ENCODE measurements at regions not wholly inside any gene's neighbourhood (a gene's known extent, or its start where the extent isn't known, plus 50 kb on each side); places are given as distances from the start of the nearest gene placed in this dataset.

- TF ChIP-seq ELF4 (IDR thresholded peaks at IDR 0.05) (no peak), SP1 (IDR thresholded peaks at IDR 0.05) (no peak), ZNF384 (IDR thresholded peaks at IDR 0.05) (no peak), NFRKB (IDR thresholded peaks at IDR 0.05) (no peak), PKNOX1 (IDR thresholded peaks at IDR 0.05) (no peak), FOXK2 (IDR thresholded peaks at IDR 0.05) (no peak), HDGF (IDR thresholded peaks at IDR 0.05; ENCODE audit: borderline replicate concordance) (no peak), TARDBP (IDR thresholded peaks at IDR 0.05) (no peak), SUZ12 (IDR thresholded peaks at IDR 0.05) (no peak), FOXM1 (IDR thresholded peaks at IDR 0.05; ENCODE audit: borderline replicate concordance) (no peak), FOXA1 (IDR thresholded peaks at IDR 0.05) (no peak), BHLHE40 (IDR thresholded peaks at IDR 0.05; ENCODE audit: borderline replicate concordance) (no peak)
Measured at GRCh38 chr3:103787879-103788278, 1353.1 kb downstream of the ZPLD1 start.

Measured in HEK293T (cell line).